IMR-90 (cell line): ENCODE measurements at regions not wholly inside any gene's neighbourhood (a gene's known extent, or its start where the extent isn't known, plus 50 kb on each side); places are given as distances from the start of the nearest gene placed in this dataset.

Experiments used
- ATAC-seq: fragments of 200-7000 bp; cut with Tn5 transposase; 2 replicates; pipeline ENCODE4 v1.9.1; 2020; ENCODE audit warnings: low read depth, mild to moderate bottlenecking, moderate library complexity
- BruUV-seq: library from RNA; stranded (reverse); fragments of 400-500 nt; replicated peaks from 2 replicates; lab custom pipeline; 2021; lab: Mats Ljungman, UMichigan
- CTCF ChIA-PET: fragments of 300-600 bp; formaldehyde crosslinking; extraction: SDS; loops from one replicate; lab custom pipeline; 2021; ENCODE audit warnings: antibody characterized with exemption; lab: Yijun Ruan, JAX
- POLR2A ChIA-PET: fragments of 300-600 bp; sonication (Branson Sonifier 250); formaldehyde crosslinking; loops from one replicate; lab custom pipeline; 2022; ENCODE audit warnings: antibody characterized with exemption; ENCODE audit not compliant: unreplicated experiment; lab: Charles Lee
- DNase-seq: peaks from one replicate; pipeline ENCODE4 v3.0.0; 2013
- H2AFZ ChIP-seq: replicated peaks from 2 replicates; pipeline ENCODE3; 2013; ENCODE audit warnings: low read length, mild to moderate bottlenecking; ENCODE audit not compliant: poor library complexity
- H2AK5ac ChIP-seq: 2 replicates; pipeline ENCODE4 v1.6.1; 2013; ENCODE audit warnings: low read depth, low read length, inconsistent platforms
- H2AK9ac ChIP-seq: replicated peaks from 2 replicates; pipeline ENCODE3; 2013; ENCODE audit warnings: mild to moderate bottlenecking, low read depth, low read length, moderate library complexity; ENCODE audit not compliant: poor library complexity
- H2BK120ac ChIP-seq: 2 replicates; pipeline ENCODE4 v1.6.1; 2013; ENCODE audit warnings: low read depth, low read length, inconsistent platforms
- H2BK15ac ChIP-seq: 3 replicates; pipeline ENCODE4 v1.6.1; 2013; ENCODE audit warnings: low read depth, low read length, inconsistent platforms
- H2BK20ac ChIP-seq: 2 replicates; pipeline ENCODE4 v1.6.1; 2013; ENCODE audit warnings: low read depth, mild to moderate bottlenecking, inconsistent platforms, low read length, moderate library complexity
- H2BK5ac ChIP-seq: 2 replicates; pipeline ENCODE4 v1.6.1; 2013; ENCODE audit warnings: mild to moderate bottlenecking, low read depth, low read length, inconsistent platforms; ENCODE audit not compliant: poor library complexity, severe bottlenecking
- H3K14ac ChIP-seq: replicated peaks from 2 replicates; pipeline ENCODE4 v1.6.1; 2013; ENCODE audit warnings: low read depth, low read length, inconsistent platforms
- H3K18ac ChIP-seq: 2 replicates; pipeline ENCODE4 v1.6.1; 2013; ENCODE audit warnings: low read depth, low read length, control low read depth
- H3K23ac ChIP-seq: 2 replicates; pipeline ENCODE4 v1.6.1; 2013; ENCODE audit warnings: low read depth, low read length, inconsistent platforms
- H3K27ac ChIP-seq: 2 replicates; pipeline ENCODE4 v1.5.1; 2013; ENCODE audit warnings: mild to moderate bottlenecking, control low read depth, low read length; ENCODE audit not compliant: insufficient read depth
- H3K27me3 ChIP-seq: 2 replicates; pipeline ENCODE4 v1.6.1; 2013; ENCODE audit warnings: low read length; ENCODE audit not compliant: control insufficient read depth, insufficient read depth
- H3K36me3 ChIP-seq: 2 replicates; pipeline ENCODE4 v1.6.1; 2013; ENCODE audit warnings: low read length, mixed read lengths; ENCODE audit not compliant: control insufficient read depth, insufficient read depth
- H3K4ac ChIP-seq: 2 replicates; pipeline ENCODE4 v1.6.1; 2013; ENCODE audit warnings: low read depth, low read length, inconsistent platforms
- H3K4me1 ChIP-seq: 2 replicates; pipeline ENCODE4 v1.6.1; 2013; ENCODE audit warnings: low read length, mixed read lengths; ENCODE audit not compliant: control insufficient read depth, insufficient read depth
- H3K4me2 ChIP-seq: 2 replicates; pipeline ENCODE4 v1.6.1; 2013; ENCODE audit warnings: low read depth, mild to moderate bottlenecking, control low read depth, low read length, moderate library complexity
- H3K4me3 ChIP-seq: 2 replicates; pipeline ENCODE4 v1.5.1; 2013; ENCODE audit warnings: low read depth, mild to moderate bottlenecking, control low read depth, low read length, moderate library complexity; ENCODE audit not compliant: insufficient read depth
- H3K56ac ChIP-seq: 2 replicates; pipeline ENCODE4 v1.6.1; 2013; ENCODE audit warnings: low read length, inconsistent platforms; ENCODE audit not compliant: insufficient read depth; ENCODE audit errors: extremely low read depth
- H3K79me1 ChIP-seq, 2 experiments: 2 replicates each; pipeline ENCODE4 v1.6.1; 2013; ENCODE audit warnings: low read length in 2 of 2, inconsistent platforms in 1 of 2, low read depth in 1 of 2
- H3K9ac ChIP-seq: 2 replicates; pipeline ENCODE4 v1.6.1; 2013; ENCODE audit warnings: low read depth, low read length, control low read depth
- H3K9me1 ChIP-seq: 2 replicates; pipeline ENCODE4 v1.6.1; 2013; ENCODE audit warnings: low read length, inconsistent platforms; ENCODE audit not compliant: insufficient read depth
- H3K9me3 ChIP-seq: 2 replicates; pipeline ENCODE4 v1.6.1; 2013; ENCODE audit warnings: low read length; ENCODE audit not compliant: control insufficient read depth, insufficient read depth
- H4K20me1 ChIP-seq: 2 replicates; pipeline ENCODE4 v1.6.1; 2013; ENCODE audit warnings: low read length, inconsistent platforms; ENCODE audit not compliant: insufficient read depth
- H4K5ac ChIP-seq: 2 replicates; pipeline ENCODE4 v1.6.1; 2013; ENCODE audit warnings: mild to moderate bottlenecking, low read depth, low read length, control low read depth
- H4K8ac ChIP-seq, 2 experiments: 2 replicates each; pipeline ENCODE4 v1.6.1; 2013; ENCODE audit warnings: low read depth in 2 of 2, low read length in 2 of 2, control low read depth in 1 of 2, inconsistent platforms in 1 of 2
- H4K91ac ChIP-seq: 2 replicates; pipeline ENCODE4 v1.6.1; 2013; ENCODE audit warnings: low read depth, low read length, inconsistent platforms; ENCODE audit not compliant: insufficient read depth
- BHLHE40 ChIP-seq: fragments of 150-350 bp; IDR thresholded peaks from 2 replicates; pipeline ENCODE4 v1.6.1; 2016; ENCODE audit warnings: mild to moderate bottlenecking, low read depth, low read length
- CEBPB ChIP-seq: IDR thresholded peaks from 2 replicates; pipeline ENCODE4 v1.6.1; 2012; ENCODE audit warnings: low read depth, low read length, improper control_type of control experiment
- CHD1 ChIP-seq: IDR thresholded peaks from 2 replicates; pipeline ENCODE4 v1.6.1; 2012; ENCODE audit warnings: low read depth, low read length, improper control_type of control experiment
- FOS ChIP-seq: fragments of 150-350 bp; IDR thresholded peaks from 2 replicates; pipeline ENCODE4 v1.6.1; 2016; ENCODE audit warnings: low read depth, low read length
- MAFK ChIP-seq: IDR thresholded peaks from 2 replicates; pipeline ENCODE4 v1.6.1; 2012; ENCODE audit warnings: low read depth, low read length, improper control_type of control experiment
- MAZ ChIP-seq: IDR thresholded peaks from 2 replicates; pipeline ENCODE4 v1.6.1; 2012; ENCODE audit warnings: low read depth, mild to moderate bottlenecking, low read length, improper control_type of control experiment, moderate library complexity, borderline replicate concordance
- NFE2L2 ChIP-seq: fragments of 150-350 bp; IDR thresholded peaks from 2 replicates; pipeline ENCODE4 v1.6.1; 2016; ENCODE audit warnings: low read depth, mild to moderate bottlenecking, low read length
- POLR2A ChIP-seq: IDR thresholded peaks from 2 replicates; pipeline ENCODE4 v1.6.1; 2012; ENCODE audit warnings: mild to moderate bottlenecking, low read depth, low read length
- RAD21 ChIP-seq: IDR thresholded peaks from 2 replicates; pipeline ENCODE4 v1.6.1; 2012; ENCODE audit warnings: low read length, improper control_type of control experiment
- RFX5 ChIP-seq: IDR thresholded peaks from 2 replicates; pipeline ENCODE4 v1.8.0; 2012; ENCODE audit warnings: low read depth, mild to moderate bottlenecking, low read length, moderate library complexity
- WGBS, 2 experiments: methylation state at CpG; one replicate each; pipeline versions ENCODE4 v1.1.5 to v1.1.7; 2013; ENCODE audit warnings: missing lambda C conversion rate in 2 of 2; ENCODE audit not compliant: insufficient read length in 1 of 2; ENCODE audit errors: extremely low coverage in 2 of 2; 5-methylcytosine and 5-hydroxymethylcytosine counted together
- dilution Hi-C: fragments of 300-500 bp; cut with HindIII; formaldehyde crosslinking; loops from one replicate; pipeline ENCODE4 v1.14.3; 2018; ENCODE audit warnings: low sequenced_read_pairs; ENCODE audit not compliant: unreplicated experiment
- in situ Hi-C: fragments of 300-500 bp; cut with MboI; formaldehyde crosslinking; loops from 3 replicates; pipeline ENCODE4 v1.14.3; 2019; ENCODE audit warnings: low sequenced_read_pairs, inconsistent platforms, mixed read lengths
- intact Hi-C: fragments of 100-400 bp; cut with micrococcal nuclease; formaldehyde crosslinking; loops from 2 replicates; pipeline ENCODE4 v1.10.0; 2022
- TF ChIP-seq, protein P1 (sequence below): fragments of 150-350 bp; IDR thresholded peaks from 2 replicates; pipeline ENCODE4 v1.6.1; 2016; ENCODE audit warnings: low read depth, mild to moderate bottlenecking, low read length, moderate library complexity, borderline replicate concordance
- TF ChIP-seq, protein P2 (sequence below): fragments of 150-350 bp; IDR thresholded peaks from 2 replicates; pipeline ENCODE4 v1.6.1; 2017; ENCODE audit warnings: mild to moderate bottlenecking, antibody characterized with exemption, low read length, low read depth

DNA sequence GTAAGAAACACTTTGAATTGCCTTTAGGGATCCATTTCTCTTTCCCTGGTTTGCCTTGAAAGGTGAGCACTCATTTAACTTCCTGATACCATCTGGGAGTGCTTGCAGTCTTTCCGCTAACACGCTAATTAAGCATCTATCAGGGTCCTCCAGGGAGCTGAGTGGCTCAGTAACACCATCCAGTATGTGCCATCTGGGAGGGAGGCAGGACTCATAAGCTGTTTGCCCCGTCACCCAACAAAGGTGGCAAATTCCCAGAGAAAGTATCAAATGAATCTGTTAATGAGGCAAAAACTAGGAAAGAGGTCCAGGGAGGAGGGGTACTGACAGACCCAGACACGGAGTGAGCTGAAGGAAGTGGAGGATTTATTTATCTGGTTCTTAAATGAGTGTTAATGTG lies 430.9 kb downstream of the HLX start:
- Histone ChIP-seq H3K27me3 (no peaks in the 10 kb centered on the region), H3K14ac (no peak overlapping the region), H3K27ac (no peak overlapping the region), H3K23ac (no peak overlapping the region), H4K5ac (no peak overlapping the region), H2BK20ac (no peak overlapping the region), H2AK9ac (no peak overlapping the region), H2BK15ac (no peak overlapping the region), H3K18ac (no peak overlapping the region), H3K4me2 (no peak overlapping the region), H2AK5ac (no peak overlapping the region), H3K36me3 (no peaks in the 10 kb centered on the region), H4K20me1 (no peaks in the 10 kb centered on the region), H3K9ac (no peak overlapping the region), H3K4me3 (no peak overlapping the region), H3K79me1 (no peaks in the 10 kb centered on the region), H4K91ac (no peak overlapping the region), H3K4me1 (peaks cover 1% of the 10 kb centered on the region; the same call in 1 of the 2 replicates), H2BK5ac (no peak overlapping the region), H2AFZ (no peak overlapping the region), H3K9me1 (no peaks in the 10 kb centered on the region), H3K4ac (no peak overlapping the region), H3K56ac (no peak overlapping the region), H2BK120ac (no peak overlapping the region), H3K9me3 (no peaks in the 10 kb centered on the region), H4K8ac (no peak overlapping the region)
- 100% methylated on average over 1 of the region's 4 CpGs; no CpG with 5 or more reads in 1 of the 2 experiments for WGBS, 2 experiments
- ChIA-PET POLR2A (no interaction called here), CTCF (no interaction called here)
- in situ Hi-C loops (no loop called here), intact Hi-C loops (no loop called here), dilution Hi-C loops (no loop called here)
- ATAC-seq: no peak
- BruUV-seq: no TSS peak
- no peak for DNase-seq
- TF ChIP-seq, protein P1, sequence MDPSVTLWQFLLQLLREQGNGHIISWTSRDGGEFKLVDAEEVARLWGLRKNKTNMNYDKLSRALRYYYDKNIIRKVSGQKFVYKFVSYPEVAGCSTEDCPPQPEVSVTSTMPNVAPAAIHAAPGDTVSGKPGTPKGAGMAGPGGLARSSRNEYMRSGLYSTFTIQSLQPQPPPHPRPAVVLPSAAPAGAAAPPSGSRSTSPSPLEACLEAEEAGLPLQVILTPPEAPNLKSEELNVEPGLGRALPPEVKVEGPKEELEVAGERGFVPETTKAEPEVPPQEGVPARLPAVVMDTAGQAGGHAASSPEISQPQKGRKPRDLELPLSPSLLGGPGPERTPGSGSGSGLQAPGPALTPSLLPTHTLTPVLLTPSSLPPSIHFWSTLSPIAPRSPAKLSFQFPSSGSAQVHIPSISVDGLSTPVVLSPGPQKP: no peak
- TF ChIP-seq RAD21: no peak
- no peak for TF ChIP-seq RFX5
- no peak for TF ChIP-seq MAFK
- TF ChIP-seq CHD1: no peak
- TF ChIP-seq POLR2A: no peak
- no peak for TF ChIP-seq NFE2L2
- TF ChIP-seq BHLHE40: no peak
- TF ChIP-seq, protein P2, sequence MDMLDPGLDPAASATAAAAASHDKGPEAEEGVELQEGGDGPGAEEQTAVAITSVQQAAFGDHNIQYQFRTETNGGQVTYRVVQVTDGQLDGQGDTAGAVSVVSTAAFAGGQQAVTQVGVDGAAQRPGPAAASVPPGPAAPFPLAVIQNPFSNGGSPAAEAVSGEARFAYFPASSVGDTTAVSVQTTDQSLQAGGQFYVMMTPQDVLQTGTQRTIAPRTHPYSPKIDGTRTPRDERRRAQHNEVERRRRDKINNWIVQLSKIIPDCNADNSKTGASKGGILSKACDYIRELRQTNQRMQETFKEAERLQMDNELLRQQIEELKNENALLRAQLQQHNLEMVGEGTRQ: no peak
- TF ChIP-seq FOS: no peak
- TF ChIP-seq MAZ: no peak
- no peak for TF ChIP-seq CEBPB
